ENCODE measurements at regions not wholly inside any gene's neighbourhood (a gene's known extent, or its start where the extent isn't known, plus 50 kb on each side); places are given as distances from the start of the nearest gene placed in this dataset.

DNA sequence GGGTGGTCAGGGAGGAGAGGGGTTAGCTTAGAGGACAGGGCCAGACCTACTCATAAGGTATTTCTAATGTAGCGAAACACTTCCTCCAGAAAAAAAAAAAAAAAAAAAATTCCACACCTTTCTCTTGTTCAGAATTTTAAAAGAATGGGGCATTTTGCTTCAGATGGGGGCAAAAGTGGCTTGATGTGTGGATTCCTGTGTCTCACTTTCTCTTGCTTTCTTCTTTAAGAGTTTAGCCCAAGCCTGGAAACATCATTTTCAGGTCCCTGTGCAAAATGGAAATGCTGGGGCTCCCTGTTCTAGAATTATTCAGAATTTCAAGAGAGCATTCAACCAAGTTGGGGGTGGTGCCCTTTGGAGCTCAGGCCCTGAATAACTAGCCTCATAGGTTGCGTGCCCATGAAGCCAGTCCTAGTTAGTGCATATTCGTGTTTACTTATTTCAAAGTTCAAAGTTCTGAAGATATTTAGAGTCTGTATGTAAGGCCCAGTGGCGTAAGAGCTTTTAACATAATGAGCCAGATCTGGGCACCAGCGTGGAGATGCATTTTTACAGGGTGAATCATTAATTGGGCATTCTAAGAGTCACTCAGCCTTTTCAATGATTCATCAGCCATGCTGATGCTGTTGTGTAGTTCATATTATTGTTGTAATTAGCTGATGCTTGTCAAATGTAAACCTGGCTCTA lies 104.5 kb downstream of the RPLP1 start:
- no peaks in the 10 kb centered on the region for H3K36me3 ChIP-seq
- no peaks in the 10 kb centered on the region for H3K27me3 ChIP-seq
- H3K4me1 ChIP-seq, result peaks cover 7% of the 10 kb centered on the region
- H3K9me3 ChIP-seq, result no peaks in the 10 kb centered on the region; the same call in 1 of the 2 replicates
- no peak for DNase-seq
- no peak overlapping the region for H3K4me3 ChIP-seq (ENCODE audit: low read depth, low read length)
- TF ChIP-seq CTCF (IDR thresholded peaks at IDR 0.05; ENCODE audit: low read depth, low read length), result no peak

DNA sequence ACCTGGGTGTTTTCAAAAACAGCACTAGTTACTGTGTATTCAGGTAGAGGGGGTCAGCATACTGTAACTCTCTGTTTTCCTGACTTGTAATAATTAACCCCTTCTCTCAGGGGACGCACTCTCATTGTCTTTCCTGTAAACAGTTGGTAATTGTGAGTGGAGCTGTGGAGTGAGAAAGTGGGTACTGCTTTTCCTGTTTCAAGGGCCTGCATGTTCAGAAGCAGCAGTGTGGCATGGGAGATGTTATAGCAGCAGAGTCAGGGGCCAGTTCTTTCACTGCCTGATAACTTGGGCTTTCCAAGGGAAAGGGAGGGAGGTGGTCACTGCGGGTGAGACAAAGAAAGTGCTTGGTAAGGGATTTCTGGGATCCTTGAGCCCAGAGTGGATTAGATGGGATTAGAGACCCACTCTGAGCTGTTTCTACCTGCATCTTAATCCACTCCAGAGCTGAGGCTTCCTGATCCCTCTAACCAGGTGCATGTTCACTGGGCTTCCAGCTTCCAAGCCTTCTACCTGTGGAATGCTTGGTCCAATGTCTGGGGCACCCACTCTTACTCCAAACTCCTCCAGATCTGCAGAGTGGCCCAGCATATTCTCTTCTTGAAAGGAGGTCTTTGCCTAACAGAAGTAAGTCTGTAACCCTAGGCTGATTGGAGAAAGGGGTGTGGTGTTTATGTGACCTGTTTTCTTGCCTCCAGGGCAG lies 105.2 kb downstream of the RPLP1 start:
- no peak overlapping the region for H3K4me3 ChIP-seq (ENCODE audit: low read depth, low read length)
- no peak for TF ChIP-seq CTCF (IDR thresholded peaks at IDR 0.05; ENCODE audit: low read depth, low read length)
- no peaks in the 10 kb centered on the region for H3K9me3 ChIP-seq
- DNase-seq, result no peak
- H3K4me1 ChIP-seq, result peaks cover 7% of the 10 kb centered on the region
- H3K36me3 ChIP-seq, result no peaks in the 10 kb centered on the region
- H3K27me3 ChIP-seq, result no peaks in the 10 kb centered on the region

DNA sequence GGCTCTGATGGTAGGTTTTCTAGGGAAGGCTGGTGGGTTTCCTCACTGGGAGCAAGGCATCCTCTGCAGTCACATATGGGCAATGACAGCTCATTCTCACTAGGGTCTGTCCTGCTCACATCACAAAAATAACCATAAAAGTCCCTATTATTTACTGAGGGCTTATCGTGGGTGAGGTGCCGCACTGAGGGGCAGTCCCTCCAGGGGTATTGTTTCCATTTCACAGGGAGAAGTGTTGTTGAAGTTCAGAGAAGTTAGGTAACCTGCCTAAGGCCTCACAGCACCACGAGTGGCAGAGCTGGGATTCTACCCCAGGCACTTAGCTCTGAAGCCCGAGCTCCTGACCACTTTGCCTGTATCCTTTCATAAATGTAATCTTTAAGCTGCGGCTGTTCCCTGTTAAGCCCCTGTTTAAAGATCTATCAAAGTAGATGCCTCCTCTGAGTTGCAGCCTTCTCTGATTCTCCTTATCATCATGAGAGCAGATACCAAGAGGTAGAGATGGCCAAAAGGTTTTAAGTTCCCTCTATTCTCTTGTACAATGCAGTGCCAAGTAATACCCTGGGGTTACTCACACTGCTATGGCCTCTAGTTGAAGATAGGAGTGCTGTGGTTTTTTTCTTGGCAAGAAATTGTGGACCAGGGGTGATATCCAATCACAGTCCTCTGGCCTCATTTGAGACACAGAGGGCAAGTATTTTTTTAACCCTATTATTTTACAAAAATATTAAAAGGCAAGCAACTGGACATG lies 107.0 kb downstream of the RPLP1 start:
- no peak overlapping the region for H3K4me3 ChIP-seq (ENCODE audit: low read depth, low read length)
- no peaks in the 10 kb centered on the region for H3K9me3 ChIP-seq
- H3K36me3 ChIP-seq, result no peaks in the 10 kb centered on the region
- no peaks in the 10 kb centered on the region for H3K27me3 ChIP-seq
- no peak for DNase-seq
- peaks cover 7% of the 10 kb centered on the region for H3K4me1 ChIP-seq
- TF ChIP-seq CTCF (IDR thresholded peaks at IDR 0.05; ENCODE audit: low read depth, low read length), result no peak

GRCh38 chr15:69561071-69561784 lies 108.6 kb downstream of the RPLP1 start:
- TF ChIP-seq CTCF (IDR thresholded peaks at IDR 0.05; ENCODE audit: low read depth, low read length), result no peak
- Histone ChIP-seq H3K9me3 (no peaks in the 10 kb centered on the region), H3K36me3 (no peaks in the 10 kb centered on the region), H3K4me3 (ENCODE audit: low read depth, low read length) (no peak overlapping the region), H3K27me3 (no peaks in the 10 kb centered on the region), H3K4me1 (peaks cover 7% of the 10 kb centered on the region)
- no peak for DNase-seq

DNA sequence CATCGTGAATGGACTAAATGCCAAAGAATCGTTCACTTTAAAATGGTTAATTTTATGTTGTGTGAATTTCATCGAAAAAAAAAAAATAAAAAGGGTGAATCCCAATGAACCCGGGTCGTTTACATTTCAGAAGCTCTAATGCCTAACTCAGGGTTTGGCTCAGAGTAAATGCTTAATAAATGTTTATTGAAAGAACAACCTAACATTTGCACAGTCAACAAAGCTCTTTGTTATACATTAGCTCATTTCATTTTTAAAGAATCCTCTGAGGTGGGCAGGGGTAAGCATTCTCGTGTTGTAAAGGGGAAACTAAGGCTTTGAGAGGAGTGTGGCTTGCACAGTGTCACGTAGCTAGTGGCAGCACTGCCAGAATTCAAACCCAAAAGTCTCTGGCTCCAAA lies 109.5 kb downstream of the RPLP1 start:
- no peak for DNase-seq
- Histone ChIP-seq H3K27me3 (no peaks in the 10 kb centered on the region), H3K4me1 (peaks cover 7% of the 10 kb centered on the region), H3K36me3 (no peaks in the 10 kb centered on the region), H3K9me3 (no peaks in the 10 kb centered on the region), H3K4me3 (ENCODE audit: low read depth, low read length) (no peak overlapping the region)
- no peak for TF ChIP-seq CTCF (IDR thresholded peaks at IDR 0.05; ENCODE audit: low read depth, low read length)

All from BE2C (cell line).